CD4-positive, alpha-beta memory T cell (primary cell): ENCODE measurements at regions not wholly inside any gene's neighbourhood (a gene's known extent, or its start where the extent isn't known, plus 50 kb on each side); places are given as distances from the start of the nearest gene placed in this dataset.
"Not testable (repeated sequence)": the region's sequence is repeated elsewhere in the genome, so short reads cannot be mapped to it uniquely, and the experiment has no call there.

Source experiments
- CTCF ChIA-PET: fragments of 350-600 bp; sonication (Branson Sonifier 250); formaldehyde crosslinking; loops from one replicate; lab custom pipeline; 2021; ENCODE audit warnings: inconsistent platforms; ENCODE audit not compliant: partially characterized antibody; lab: Charles Lee
- POLR2A ChIA-PET: fragments of 350-600 bp; sonication (Branson Sonifier 250); formaldehyde crosslinking; loops from one replicate; lab custom pipeline; 2021; ENCODE audit not compliant: partially characterized antibody; lab: Charles Lee
- DNase-seq, 5 donors: peaks; one replicate each; pipeline versions ENCODE4 v3.0.0 to v3.0.0-alpha.2; 2020 to 2022; ENCODE audit warnings: mixed read lengths in 1 of 5
- H3K27ac ChIP-seq: one replicate; pipeline ENCODE4 v1.7.0; 2013; ENCODE audit warnings: low read depth, low read length
- H3K27me3 ChIP-seq: 2 replicates; pipeline ENCODE4 v1.7.0; 2013; ENCODE audit warnings: mild to moderate bottlenecking, low read length, moderate library complexity; ENCODE audit not compliant: insufficient read depth
- H3K36me3 ChIP-seq: 2 replicates; pipeline ENCODE4 v1.7.0; 2013; ENCODE audit warnings: mild to moderate bottlenecking, low read length, moderate library complexity; ENCODE audit not compliant: insufficient read depth
- H3K4me1 ChIP-seq: 2 replicates; pipeline ENCODE4 v1.7.0; 2013; ENCODE audit warnings: mild to moderate bottlenecking, low read length, moderate library complexity; ENCODE audit not compliant: insufficient read depth
- H3K4me3 ChIP-seq, 2 donors: one replicate each; pipeline ENCODE4 v1.7.0; 2013; ENCODE audit warnings: low read length in 2 of 2, mild to moderate bottlenecking in 1 of 2
- H3K9me3 ChIP-seq, 2 donors: one replicate each; pipeline ENCODE4 v1.7.0; 2013; ENCODE audit warnings: low read length in 2 of 2, control low read depth in 1 of 2; ENCODE audit not compliant: control insufficient read depth in 1 of 2
- H3K27ac Mint-ChIP-seq, 7 donors: one replicate each; pipeline ENCODE4 v1.8.0; 2020 to 2021; ENCODE audit warnings: mixed read lengths in 7 of 7, mild to moderate bottlenecking in 6 of 7, inconsistent platforms in 3 of 7, moderate library complexity in 3 of 7
- H3K27me3 Mint-ChIP-seq, 2 donors: one replicate each; pipeline ENCODE4 v1.8.0; 2020 to 2021; ENCODE audit warnings: mixed read lengths in 2 of 2
- H3K36me3 Mint-ChIP-seq, 2 donors: one replicate each; pipeline ENCODE4 v1.8.0; 2020 to 2021; ENCODE audit warnings: mixed read lengths in 2 of 2, inconsistent platforms in 1 of 2, mild to moderate bottlenecking in 1 of 2
- H3K4me1 Mint-ChIP-seq, 4 donors: one replicate each; pipeline ENCODE4 v1.8.0; 2020 to 2021; ENCODE audit warnings: mixed read lengths in 4 of 4, mild to moderate bottlenecking in 1 of 4
- H3K4me3 Mint-ChIP-seq, 8 donors: one replicate each; pipeline ENCODE4 v1.8.0; 2020 to 2021; ENCODE audit warnings: mixed read lengths in 8 of 8, mild to moderate bottlenecking in 7 of 8, moderate library complexity in 6 of 8, inconsistent platforms in 3 of 8
- H3K9me3 Mint-ChIP-seq, 8 donors: one replicate each; pipeline ENCODE4 v1.8.0; 2020 to 2021; ENCODE audit warnings: mixed read lengths in 8 of 8, mild to moderate bottlenecking in 5 of 8, inconsistent platforms in 3 of 8, moderate library complexity in 1 of 8
- intact Hi-C: fragments of 100-400 bp; cut with micrococcal nuclease; formaldehyde crosslinking; loops from one replicate; pipeline ENCODE4 v1.15.1; 2023

GRCh38 chr4:160414496-160414895 lies 1311.6 kb downstream of the RAPGEF2 start:
- Mint-ChIP-seq H3K4me1 (no peaks in the 10 kb centered on the region), H3K4me3 (no peak overlapping the region), H3K36me3 (no peaks in the 10 kb centered on the region), H3K9me3 (peaks cover 0 to 9% (median 0%) of the 10 kb centered on the region in 8 donors), H3K27me3 (no peaks in the 10 kb centered on the region), H3K27ac (no peak overlapping the region)
- Histone ChIP-seq H3K36me3 (no peaks in the 10 kb centered on the region), H3K4me1 (no peaks in the 10 kb centered on the region), H3K27me3 (no peaks in the 10 kb centered on the region), H3K9me3 (no peaks in the 10 kb centered on the region), H3K27ac (no peak overlapping the region), H3K4me3 (no peak overlapping the region)
- CTCF ChIA-PET: no interaction called here
- DNase-seq: no peak
- POLR2A ChIA-PET: no interaction called here
- intact Hi-C loops: no loop called here

GRCh38 chr4:160423879-160424451 lies 1321.1 kb downstream of the RAPGEF2 start:
- POLR2A ChIA-PET: no interaction called here
- Histone ChIP-seq H3K27me3 (no peaks in the 10 kb centered on the region), H3K4me1 (no peaks in the 10 kb centered on the region), H3K9me3 (no peaks in the 10 kb centered on the region), H3K27ac (no peak overlapping the region), H3K4me3 (no peak overlapping the region), H3K36me3 (no peaks in the 10 kb centered on the region)
- Mint-ChIP-seq H3K4me3 (no peak overlapping the region), H3K9me3 (peaks cover 0 to 10% (median 5%) of the 10 kb centered on the region in 8 donors), H3K36me3 (no peaks in the 10 kb centered on the region), H3K27me3 (no peaks in the 10 kb centered on the region), H3K4me1 (no peaks in the 10 kb centered on the region), H3K27ac (no peak overlapping the region)
- intact Hi-C loops: no loop called here
- CTCF ChIA-PET: no interaction called here
- DNase-seq: no peak

DNA sequence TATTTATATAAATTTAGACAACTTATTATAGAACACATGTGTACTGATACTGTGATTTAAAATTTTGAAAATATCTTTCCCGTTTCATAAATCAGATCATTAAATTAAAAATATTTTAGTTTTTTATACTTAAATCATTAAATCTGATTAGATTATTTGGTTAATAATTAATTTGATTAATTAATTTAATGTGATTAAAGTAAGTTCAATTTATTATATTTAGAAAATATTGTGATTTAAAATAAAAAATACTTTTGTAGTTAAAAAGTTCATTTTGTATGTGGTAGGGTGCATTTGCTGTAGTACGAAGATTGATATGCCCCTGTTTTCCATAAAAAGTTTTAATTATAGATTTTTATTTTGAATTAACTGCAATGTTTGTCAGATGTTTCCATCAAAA lies 1323.4 kb downstream of the RAPGEF2 start:
- H3K4me1 ChIP-seq: no peaks in the 10 kb centered on the region
- H3K27me3 Mint-ChIP-seq: no peaks in the 10 kb centered on the region
- no peaks in the 10 kb centered on the region for H3K36me3 Mint-ChIP-seq
- H3K9me3 ChIP-seq: no peaks in the 10 kb centered on the region
- no peaks in the 10 kb centered on the region for H3K27me3 ChIP-seq
- H3K4me3 ChIP-seq: no peak overlapping the region
- no peak overlapping the region for H3K4me3 Mint-ChIP-seq
- H3K9me3 Mint-ChIP-seq: peaks cover 0 to 15% (median 8%) of the 10 kb centered on the region in 8 donors
- H3K27ac ChIP-seq: no peak overlapping the region
- no peak for DNase-seq
- CTCF ChIA-PET: no interaction called here
- intact Hi-C loops: no loop called here
- H3K27ac Mint-ChIP-seq: no peak overlapping the region
- no peaks in the 10 kb centered on the region for H3K36me3 ChIP-seq
- H3K4me1 Mint-ChIP-seq: no peaks in the 10 kb centered on the region
- POLR2A ChIA-PET: no interaction called here

DNA sequence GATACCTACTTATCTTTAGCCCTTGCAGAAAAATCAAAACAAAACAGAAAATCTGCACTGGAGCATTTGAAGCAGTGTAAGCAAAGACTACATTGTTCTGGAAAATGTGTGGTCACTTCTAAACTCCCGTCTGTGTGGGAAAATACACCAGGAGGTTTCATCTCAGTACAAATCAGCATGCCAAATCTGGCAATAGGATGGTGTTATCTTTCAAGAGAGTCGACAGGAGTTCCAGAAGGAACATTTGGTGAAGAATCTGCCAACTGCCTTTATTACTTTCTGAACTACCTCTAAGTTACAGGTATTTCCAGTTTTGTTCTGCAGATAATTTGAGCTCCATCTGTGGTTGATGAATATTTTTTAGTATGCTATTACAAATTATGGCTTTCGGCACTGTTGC lies 1348.0 kb downstream of the RAPGEF2 start:
- H3K4me3 Mint-ChIP-seq: no peak overlapping the region
- H3K27me3 Mint-ChIP-seq: no peaks in the 10 kb centered on the region
- POLR2A ChIA-PET: no interaction called here
- H3K27me3 ChIP-seq: no peaks in the 10 kb centered on the region
- peaks cover 0 to 11% (median 3%) of the 10 kb centered on the region in 8 donors for H3K9me3 Mint-ChIP-seq
- H3K4me3 ChIP-seq: no peak overlapping the region
- H3K4me1 Mint-ChIP-seq: no peaks in the 10 kb centered on the region
- no peak overlapping the region for H3K27ac Mint-ChIP-seq
- CTCF ChIA-PET: no interaction called here
- H3K4me1 ChIP-seq: no peaks in the 10 kb centered on the region
- H3K9me3 ChIP-seq: no peaks in the 10 kb centered on the region
- no peak for DNase-seq
- intact Hi-C loops: no loop called here
- no peak overlapping the region for H3K27ac ChIP-seq
- no peaks in the 10 kb centered on the region for H3K36me3 Mint-ChIP-seq
- no peaks in the 10 kb centered on the region for H3K36me3 ChIP-seq

DNA sequence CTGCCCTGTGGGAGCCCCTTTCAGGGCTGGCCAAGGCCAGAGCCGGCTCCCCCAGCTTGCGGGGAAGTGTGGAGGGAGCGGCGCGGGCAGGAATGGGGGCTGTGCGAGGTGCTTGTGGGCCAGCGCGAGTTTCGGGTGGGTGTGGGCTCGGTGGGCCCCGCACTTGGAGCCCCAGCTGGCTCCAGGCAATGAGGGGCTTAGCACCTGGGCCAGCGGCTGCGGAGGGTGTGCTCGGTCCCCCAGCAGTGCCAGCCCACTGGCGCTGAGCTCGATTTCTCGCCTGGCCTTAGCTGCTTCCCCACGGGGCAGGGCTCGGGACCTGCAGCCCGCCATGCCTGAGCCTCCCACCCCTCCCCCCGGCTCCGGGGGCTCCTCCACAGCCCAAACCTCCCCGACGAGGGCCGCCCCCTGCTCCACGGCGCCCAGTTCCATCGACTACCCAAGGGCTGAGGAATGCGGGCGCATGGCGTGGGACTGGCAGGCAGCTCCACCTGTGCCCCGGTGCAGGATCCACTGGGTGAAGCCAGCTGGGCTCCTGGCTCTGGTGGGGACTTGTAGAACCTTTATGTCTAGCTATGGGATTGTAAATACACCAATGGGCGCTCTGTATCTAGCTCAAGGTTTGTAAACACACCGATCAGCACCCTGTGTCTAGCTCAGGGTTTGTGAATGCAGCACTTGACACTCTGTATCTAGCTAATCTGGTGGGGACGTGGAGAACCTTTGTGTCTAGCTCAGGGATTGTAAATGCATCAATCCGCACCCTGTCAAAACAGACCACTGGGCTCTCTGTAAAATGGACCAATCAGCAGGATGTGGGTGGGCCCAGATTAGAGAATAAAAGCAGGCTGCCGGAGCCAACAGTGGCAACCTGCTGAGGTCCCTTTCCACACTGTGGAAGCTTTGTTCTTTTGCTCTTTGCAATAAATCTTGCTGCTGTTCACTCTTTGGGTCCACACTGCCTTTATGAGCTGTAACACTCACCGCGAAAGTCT lies 1379.1 kb downstream of the RAPGEF2 start:
- not testable (repeated sequence) for DNase-seq

GRCh38 chr4:160485071-160485687 lies 1382.3 kb downstream of the RAPGEF2 start:
- Histone ChIP-seq H3K27ac (no peak overlapping the region), H3K4me1 (no peaks in the 10 kb centered on the region), H3K4me3 (no peak overlapping the region), H3K27me3 (no peaks in the 10 kb centered on the region), H3K36me3 (no peaks in the 10 kb centered on the region), H3K9me3 (no peaks in the 10 kb centered on the region)
- ChIA-PET POLR2A (no interaction called here), CTCF (no interaction called here)
- DNase-seq: no peak
- Mint-ChIP-seq H3K9me3 (peaks cover 0 to 20% (median 9%) of the 10 kb centered on the region in 8 donors), H3K27ac (no peak overlapping the region), H3K27me3 (no peaks in the 10 kb centered on the region), H3K4me1 (no peaks in the 10 kb centered on the region), H3K4me3 (no peak overlapping the region), H3K36me3 (no peaks in the 10 kb centered on the region)
- intact Hi-C loops: no loop called here

More for the DNA sequence above, 1379.1 kb downstream of the RAPGEF2 start:
- H3K9me3 ChIP-seq, H3K4me1 ChIP-seq, POLR2A ChIA-PET, H3K36me3 Mint-ChIP-seq, H3K4me1 Mint-ChIP-seq, H3K36me3 ChIP-seq, H3K4me3 Mint-ChIP-seq, H3K27me3 Mint-ChIP-seq, H3K27ac Mint-ChIP-seq, H3K27me3 ChIP-seq, intact Hi-C loops, H3K27ac ChIP-seq, H3K4me3 ChIP-seq: not testable (repeated sequence)
- peaks cover 0 to 22% (median 8%) of the 10 kb centered on the region in 8 donors for H3K9me3 Mint-ChIP-seq
- CTCF ChIA-PET: interaction anchor here (1.3 kb wide), 1 partner anchor 19 kb away, joined by 3 read pairs; no protein-coding TSS in a partner anchor

DNA sequence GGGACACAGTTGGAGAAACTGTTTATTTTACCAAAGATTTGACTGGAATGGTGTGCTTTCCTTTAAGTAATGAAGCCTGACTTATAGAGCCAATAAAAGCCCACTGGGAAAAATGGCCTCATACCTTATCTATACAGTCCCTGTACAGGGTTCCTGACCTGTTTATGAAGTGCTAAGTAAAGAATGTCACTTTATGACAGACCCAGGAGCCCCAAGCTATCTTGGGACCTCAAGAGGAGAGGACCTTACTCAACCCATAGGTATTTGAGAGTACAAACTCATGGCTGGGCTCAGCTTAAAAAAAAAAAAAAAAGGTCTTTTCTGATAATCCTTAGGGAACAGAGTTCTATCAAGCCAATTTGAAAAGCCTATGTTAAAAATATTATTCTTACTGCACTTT lies 1389.3 kb downstream of the RAPGEF2 start:
- Histone ChIP-seq H3K27ac (no peak overlapping the region), H3K4me1 (no peaks in the 10 kb centered on the region), H3K4me3 (no peak overlapping the region), H3K36me3 (no peaks in the 10 kb centered on the region), H3K27me3 (no peaks in the 10 kb centered on the region), H3K9me3 (no peaks in the 10 kb centered on the region)
- Mint-ChIP-seq H3K4me3 (no peak overlapping the region), H3K9me3 (peaks cover 0 to 20% (median 11%) of the 10 kb centered on the region in 8 donors), H3K36me3 (no peaks in the 10 kb centered on the region), H3K27me3 (no peaks in the 10 kb centered on the region), H3K27ac (no peak overlapping the region), H3K4me1 (no peaks in the 10 kb centered on the region)
- DNase-seq: no peak
- CTCF ChIA-PET: no interaction called here
- intact Hi-C loops: no loop called here
- POLR2A ChIA-PET: no interaction called here
